ENCODE measurements at regions not wholly inside any gene's neighbourhood (a gene's known extent, or its start where the extent isn't known, plus 50 kb on each side); places are given as distances from the start of the nearest gene placed in this dataset.

GRCh38 chr11:133606124-133606523, 73.8 kb upstream of the OPCML start:
- in situ Hi-C loops (cut with MboI; ENCODE audit: low sequenced_read_pairs, unreplicated experiment), result no loop called here
- no peak for DNase-seq (ENCODE audit: low spot score)
- TF ChIP-seq, protein P1, sequence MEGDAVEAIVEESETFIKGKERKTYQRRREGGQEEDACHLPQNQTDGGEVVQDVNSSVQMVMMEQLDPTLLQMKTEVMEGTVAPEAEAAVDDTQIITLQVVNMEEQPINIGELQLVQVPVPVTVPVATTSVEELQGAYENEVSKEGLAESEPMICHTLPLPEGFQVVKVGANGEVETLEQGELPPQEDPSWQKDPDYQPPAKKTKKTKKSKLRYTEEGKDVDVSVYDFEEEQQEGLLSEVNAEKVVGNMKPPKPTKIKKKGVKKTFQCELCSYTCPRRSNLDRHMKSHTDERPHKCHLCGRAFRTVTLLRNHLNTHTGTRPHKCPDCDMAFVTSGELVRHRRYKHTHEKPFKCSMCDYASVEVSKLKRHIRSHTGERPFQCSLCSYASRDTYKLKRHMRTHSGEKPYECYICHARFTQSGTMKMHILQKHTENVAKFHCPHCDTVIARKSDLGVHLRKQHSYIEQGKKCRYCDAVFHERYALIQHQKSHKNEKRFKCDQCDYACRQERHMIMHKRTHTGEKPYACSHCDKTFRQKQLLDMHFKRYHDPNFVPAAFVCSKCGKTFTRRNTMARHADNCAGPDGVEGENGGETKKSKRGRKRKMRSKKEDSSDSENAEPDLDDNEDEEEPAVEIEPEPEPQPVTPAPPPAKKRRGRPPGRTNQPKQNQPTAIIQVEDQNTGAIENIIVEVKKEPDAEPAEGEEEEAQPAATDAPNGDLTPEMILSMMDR (IDR thresholded peaks at IDR 0.05; ENCODE audit: borderline replicate concordance, control extremely low read depth, extremely low read depth, insufficient read depth, missing control alignments), result no peak

DNA sequence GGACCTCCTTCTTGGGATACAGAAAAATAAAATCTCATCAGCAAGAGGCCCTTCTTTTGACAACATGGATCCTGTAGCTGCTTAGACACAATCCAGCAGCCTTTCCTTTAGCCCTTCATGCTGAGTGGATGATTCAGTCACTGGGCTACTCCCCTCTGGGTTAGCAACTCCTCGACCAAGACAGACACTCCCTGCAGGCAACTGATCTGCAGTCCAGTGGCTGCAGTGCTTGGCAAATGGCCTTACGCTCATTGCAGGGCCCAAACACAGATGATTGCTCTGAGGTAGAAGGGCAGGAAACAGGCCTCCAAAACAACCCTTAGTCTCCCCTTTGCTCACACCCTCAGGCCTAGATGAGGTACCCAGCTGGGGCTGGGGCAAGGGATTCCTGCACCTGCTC, 73.2 kb upstream of the OPCML start:
- DNase-seq (ENCODE audit: low spot score), result no peak
- in situ Hi-C loops (cut with MboI; ENCODE audit: low sequenced_read_pairs, unreplicated experiment), result no loop called here
- TF ChIP-seq, protein P1 (IDR thresholded peaks at IDR 0.05; ENCODE audit: borderline replicate concordance, control extremely low read depth, extremely low read depth, insufficient read depth, missing control alignments), result no peak

GRCh38 chr11:133601641-133602040, 69.3 kb upstream of the OPCML start:
- no peak for DNase-seq (ENCODE audit: low spot score)
- in situ Hi-C loops (cut with MboI; ENCODE audit: low sequenced_read_pairs, unreplicated experiment), result no loop called here
- TF ChIP-seq, protein P1 (IDR thresholded peaks at IDR 0.05; ENCODE audit: borderline replicate concordance, control extremely low read depth, extremely low read depth, insufficient read depth, missing control alignments), result no peak

DNA sequence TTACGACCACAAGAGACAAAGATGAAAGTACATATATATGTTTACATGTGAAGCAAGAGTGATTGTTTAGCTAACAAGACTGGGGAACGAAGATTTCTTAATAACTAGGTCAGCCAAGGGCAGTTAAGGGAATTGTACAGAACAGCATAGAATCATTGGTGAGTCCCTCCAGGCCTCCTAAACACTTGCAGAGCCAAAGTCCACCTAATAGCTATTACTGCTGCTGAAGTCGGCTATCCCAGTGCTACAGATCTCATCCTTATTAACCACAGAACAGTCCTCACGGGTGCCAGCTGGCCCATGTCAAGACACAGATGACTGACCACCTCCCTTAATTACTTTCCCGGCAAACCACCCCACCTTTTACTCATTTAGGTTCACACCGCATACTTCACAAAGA, 68.5 kb upstream of the OPCML start:
- in situ Hi-C loops (cut with MboI; ENCODE audit: low sequenced_read_pairs, unreplicated experiment), result no loop called here
- TF ChIP-seq, protein P1 (IDR thresholded peaks at IDR 0.05; ENCODE audit: borderline replicate concordance, control extremely low read depth, extremely low read depth, insufficient read depth, missing control alignments), result no peak
- DNase-seq (ENCODE audit: low spot score), result no peak

GRCh38 chr11:133600306-133600705, 68.0 kb upstream of the OPCML start:
- no peak for DNase-seq (ENCODE audit: low spot score)
- TF ChIP-seq, protein P1 (IDR thresholded peaks at IDR 0.05; ENCODE audit: borderline replicate concordance, control extremely low read depth, extremely low read depth, insufficient read depth, missing control alignments), result no peak
- in situ Hi-C loops (cut with MboI; ENCODE audit: low sequenced_read_pairs, unreplicated experiment), result no loop called here

DNA sequence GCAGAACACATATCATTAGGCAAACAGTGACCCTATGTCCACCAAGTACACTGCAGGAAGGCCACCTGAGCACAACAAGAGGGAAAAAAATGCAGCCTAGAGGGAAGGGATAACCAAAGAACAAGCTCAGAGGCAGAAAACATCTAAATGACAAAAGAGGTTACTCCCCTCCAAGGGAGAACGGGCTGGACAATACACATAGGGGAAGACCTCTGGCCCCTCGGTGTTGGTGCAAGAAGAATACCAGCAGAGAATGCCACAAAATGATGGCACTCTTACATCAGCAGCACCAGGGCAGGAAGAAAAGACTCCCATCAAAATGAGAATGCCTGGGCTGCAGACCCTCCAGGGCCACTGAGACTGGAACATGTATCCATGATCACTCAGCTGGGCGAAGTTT, 66.6 kb upstream of the OPCML start:
- in situ Hi-C loops (cut with MboI; ENCODE audit: low sequenced_read_pairs, unreplicated experiment), result no loop called here
- TF ChIP-seq, protein P1 (IDR thresholded peaks at IDR 0.05; ENCODE audit: borderline replicate concordance, control extremely low read depth, extremely low read depth, insufficient read depth, missing control alignments), result no peak

GRCh38 chr11:133597236-133597635, 64.9 kb upstream of the OPCML start:
- in situ Hi-C loops (cut with MboI; ENCODE audit: low sequenced_read_pairs, unreplicated experiment), result no loop called here
- no peak for DNase-seq (ENCODE audit: low spot score)
- TF ChIP-seq, protein P1 (IDR thresholded peaks at IDR 0.05; ENCODE audit: borderline replicate concordance, control extremely low read depth, extremely low read depth, insufficient read depth, missing control alignments), result no peak

More for the DNA sequence above, 66.6 kb upstream of the OPCML start:
- no peak for DNase-seq (ENCODE audit: low spot score)

Measured in GM13976 (cell line).